Stomach (tissue), 8 donors: ENCODE measurements at regions not wholly inside any gene's neighbourhood (a gene's known extent, or its start where the extent isn't known, plus 50 kb on each side); places are given as distances from the start of the nearest gene placed in this dataset.

Experiments
- DNase-seq, 2 donors: peaks; one replicate each; pipeline versions ENCODE4 v3.0.0 to v3.0.0-alpha.2; 2013 to 2019
- H3K27ac ChIP-seq, 5 donors: fragments of 200-600 bp in 4 of 5; sonication (generic) in 4 of 5; one replicate each; pipeline ENCODE4 v1.5.1; 2013 to 2019; ENCODE audit warnings: mild to moderate bottlenecking in 1 of 5, moderate library complexity in 1 of 5
- H3K27me3 ChIP-seq, 3 donors: fragments of 200-600 bp; sonication (generic); one replicate each; pipeline ENCODE4 v1.5.1; 2017 to 2019; ENCODE audit warnings: mixed run types in 1 of 3
- H3K36me3 ChIP-seq, 4 donors: fragments of 200-600 bp; sonication (generic); 1 replicate in 3 of 4; 2 replicates in 1 of 4; pipeline ENCODE4 v1.5.1; 2016 to 2019
- H3K4me1 ChIP-seq, 4 donors: fragments of 200-600 bp; sonication (generic); one replicate each; pipeline ENCODE4 v1.5.1; 2016 to 2019
- H3K4me3 ChIP-seq, 4 donors: fragments of 200-600 bp; sonication (generic) in 3 of 4; one replicate each; pipeline ENCODE4 v1.5.1; 2016 to 2019; ENCODE audit warnings: mild to moderate bottlenecking in 1 of 4
- H3K9me3 ChIP-seq, 4 donors: fragments of 200-600 bp; sonication (generic); one replicate each; pipeline ENCODE4 v1.5.1; 2016 to 2019
- EP300 ChIP-seq: sonication (generic); formaldehyde crosslinking; IDR thresholded peaks from one replicate; pipeline ENCODE4 v1.6.1; 2017; ENCODE audit warnings: antibody characterized with exemption
- POLR2A ChIP-seq, 4 donors: fragments of 450-650 bp; IDR thresholded peaks; one replicate each; pipeline ENCODE4 v1.6.1; 2016; ENCODE audit warnings: antibody characterized with exemption in 4 of 4, control low read depth in 2 of 4, mild to moderate bottlenecking in 1 of 4, moderate library complexity in 1 of 4
- POLR2AphosphoS5 ChIP-seq, 3 donors: sonication (generic); formaldehyde crosslinking; IDR thresholded peaks; one replicate each; pipeline ENCODE4 v1.6.1; 2016; ENCODE audit warnings: antibody characterized with exemption in 3 of 3
- WGBS, 5 donors: extraction: QIAGEN DNeasy Blood & Tissue Kit in 3 of 5; methylation state at CpG; one replicate each; pipeline versions ENCODE4 v1.1.5 to v1.1.7; 2013 to 2018; 5-methylcytosine and 5-hydroxymethylcytosine counted together
- intact Hi-C: fragments of 100-400 bp; cut with DNase I; formaldehyde crosslinking; loops from one replicate; pipeline ENCODE4 v1.15.1; 2023; ENCODE audit warnings: low total_unique reads
- TF ChIP-seq, protein P1 (sequence below), 7 experiments: fragments of 450-650 bp in 4 of 7; fragments of 200-600 bp in 3 of 7; sonication (generic) in 3 of 7; IDR thresholded peaks; one replicate each; pipeline ENCODE4 v1.5.1; 2016 to 2019; ENCODE audit warnings: antibody characterized with exemption in 7 of 7, control low read depth in 2 of 7, mild to moderate bottlenecking in 1 of 7
- donor health status: healthy with polysubstance abuse.
- donor health status: Bipolar disorder and iron deficiency.
- donor health status: healthy.

DNA sequence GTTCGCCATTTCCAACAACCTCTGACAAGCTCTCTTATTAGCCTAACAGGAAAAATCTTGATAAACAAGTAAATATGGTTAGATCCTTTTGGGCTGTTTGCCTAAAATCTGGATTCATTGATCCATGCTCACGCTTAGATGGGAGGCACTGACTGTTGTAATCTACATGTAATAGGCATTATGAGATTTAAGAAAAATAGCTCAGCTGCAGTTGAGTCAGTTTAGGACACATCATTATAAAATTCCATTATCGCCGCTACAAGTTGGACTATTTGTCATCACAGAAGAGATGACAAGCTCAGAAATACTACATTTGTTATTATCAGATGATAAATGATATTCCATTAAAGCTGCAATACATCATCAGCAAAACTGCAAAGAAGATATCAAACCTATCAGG, 524.0 kb downstream of the TOX3 start:
- Histone ChIP-seq H3K27ac (no peak overlapping the region), H3K9me3 (no peaks in the 10 kb centered on the region), H3K36me3 (no peaks in the 10 kb centered on the region), H3K4me1 (peaks cover 0 to 3% (median 0%) of the 10 kb centered on the region in 4 donors), H3K27me3 (no peaks in the 10 kb centered on the region), H3K4me3 (no peak overlapping the region)
- 69 to 79% (median 76%) methylated on average over 4 of the region's 4 CpGs for WGBS, 5 donors
- DNase-seq: no peak
- TF ChIP-seq, protein P1, sequence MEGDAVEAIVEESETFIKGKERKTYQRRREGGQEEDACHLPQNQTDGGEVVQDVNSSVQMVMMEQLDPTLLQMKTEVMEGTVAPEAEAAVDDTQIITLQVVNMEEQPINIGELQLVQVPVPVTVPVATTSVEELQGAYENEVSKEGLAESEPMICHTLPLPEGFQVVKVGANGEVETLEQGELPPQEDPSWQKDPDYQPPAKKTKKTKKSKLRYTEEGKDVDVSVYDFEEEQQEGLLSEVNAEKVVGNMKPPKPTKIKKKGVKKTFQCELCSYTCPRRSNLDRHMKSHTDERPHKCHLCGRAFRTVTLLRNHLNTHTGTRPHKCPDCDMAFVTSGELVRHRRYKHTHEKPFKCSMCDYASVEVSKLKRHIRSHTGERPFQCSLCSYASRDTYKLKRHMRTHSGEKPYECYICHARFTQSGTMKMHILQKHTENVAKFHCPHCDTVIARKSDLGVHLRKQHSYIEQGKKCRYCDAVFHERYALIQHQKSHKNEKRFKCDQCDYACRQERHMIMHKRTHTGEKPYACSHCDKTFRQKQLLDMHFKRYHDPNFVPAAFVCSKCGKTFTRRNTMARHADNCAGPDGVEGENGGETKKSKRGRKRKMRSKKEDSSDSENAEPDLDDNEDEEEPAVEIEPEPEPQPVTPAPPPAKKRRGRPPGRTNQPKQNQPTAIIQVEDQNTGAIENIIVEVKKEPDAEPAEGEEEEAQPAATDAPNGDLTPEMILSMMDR (IDR thresholded peaks at IDR 0.05): no peak
- no peak for TF ChIP-seq POLR2AphosphoS5 (IDR thresholded peaks at IDR 0.05)
- no peak for TF ChIP-seq EP300
- TF ChIP-seq POLR2A (IDR thresholded peaks at IDR 0.05): no peak
- intact Hi-C loops: no loop called here

DNA sequence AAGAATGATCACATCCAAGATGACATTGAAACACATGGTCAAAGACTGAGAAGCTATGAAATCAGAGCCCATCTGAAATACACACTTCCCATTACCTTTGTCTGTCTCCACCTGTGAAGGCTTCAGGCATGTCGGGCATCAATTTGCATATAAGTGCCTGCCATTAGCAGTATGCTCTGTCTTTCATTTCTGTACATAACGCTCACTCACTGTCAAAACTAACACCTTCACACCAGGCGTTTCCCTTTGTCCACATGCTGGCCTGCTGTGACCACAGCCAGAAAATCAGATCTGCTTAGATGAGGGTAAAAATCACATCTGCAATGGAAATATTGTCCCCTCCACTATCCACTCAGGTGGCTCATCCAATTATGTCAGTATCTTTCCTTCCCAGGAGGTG, 524.8 kb downstream of the TOX3 start:
- Histone ChIP-seq H3K36me3 (no peaks in the 10 kb centered on the region), H3K9me3 (peaks cover 0 to 6% (median 2%) of the 10 kb centered on the region in 4 donors), H3K4me3 (no peak overlapping the region), H3K4me1 (peaks cover 0 to 3% (median 0%) of the 10 kb centered on the region in 4 donors), H3K27ac (no peak overlapping the region), H3K27me3 (no peaks in the 10 kb centered on the region)
- 65 to 90% (median 75%) methylated on average over 3 of the region's 3 CpGs for WGBS, 5 donors
- intact Hi-C loops: no loop called here
- DNase-seq: no peak
- no peak for TF ChIP-seq POLR2AphosphoS5 (IDR thresholded peaks at IDR 0.05)
- TF ChIP-seq, protein P1 (IDR thresholded peaks at IDR 0.05): no peak
- no peak for TF ChIP-seq EP300
- no peak for TF ChIP-seq POLR2A (IDR thresholded peaks at IDR 0.05)

DNA sequence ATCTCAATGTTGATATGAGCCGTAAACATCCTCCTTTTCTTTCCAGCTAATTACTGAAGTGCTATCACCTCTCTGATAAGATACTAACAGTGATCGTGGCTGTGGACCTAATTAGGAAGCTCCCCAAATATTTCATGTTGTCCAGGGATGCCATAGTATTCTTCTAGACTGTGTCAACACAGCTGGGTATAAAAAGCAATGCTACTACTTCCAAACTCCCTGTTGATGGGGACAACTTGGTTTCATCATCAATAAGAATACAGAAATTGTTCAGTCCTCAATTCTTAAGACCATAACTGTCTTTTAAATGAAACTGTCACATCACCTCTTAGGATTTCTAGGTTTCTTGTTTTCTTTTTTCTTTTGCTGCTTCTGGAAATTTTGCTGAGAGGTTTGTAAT, 530.6 kb downstream of the TOX3 start:
- H3K4me3 ChIP-seq: no peak overlapping the region
- peaks cover 3 to 27% (median 17%) of the 10 kb centered on the region in 4 donors for H3K9me3 ChIP-seq
- H3K27ac ChIP-seq: no peak overlapping the region
- intact Hi-C loops: no loop called here
- TF ChIP-seq, protein P1 (IDR thresholded peaks at IDR 0.05): no peak
- TF ChIP-seq POLR2AphosphoS5 (IDR thresholded peaks at IDR 0.05): no peak
- no peak for TF ChIP-seq POLR2A (IDR thresholded peaks at IDR 0.05)
- TF ChIP-seq EP300: no peak
- no peaks in the 10 kb centered on the region for H3K27me3 ChIP-seq
- no peaks in the 10 kb centered on the region for H3K36me3 ChIP-seq
- no peak for DNase-seq
- WGBS, 5 donors: 46 to 62% (median 54%) methylated on average over 2 of the region's 2 CpGs
- no peaks in the 10 kb centered on the region for H3K4me1 ChIP-seq

DNA sequence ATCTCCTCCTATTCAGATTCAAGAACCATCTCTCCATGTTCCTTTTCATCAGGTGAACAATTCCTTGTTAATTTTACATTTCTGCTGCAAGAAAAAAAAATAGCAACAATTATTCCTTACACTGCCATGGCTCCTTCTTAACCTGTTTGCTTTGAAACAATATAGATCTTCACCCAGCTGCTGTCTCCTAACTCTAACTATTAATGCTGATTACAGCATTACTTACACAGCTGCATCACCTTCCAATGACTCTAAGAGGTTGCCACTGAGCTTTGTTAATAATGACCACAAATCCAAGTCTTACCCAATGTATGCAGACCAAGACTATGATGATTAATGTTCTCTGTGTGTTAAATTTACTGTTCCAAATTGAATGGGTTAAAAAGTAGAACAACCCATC, 541.4 kb downstream of the TOX3 start:
- no peaks in the 10 kb centered on the region for H3K4me1 ChIP-seq
- no peaks in the 10 kb centered on the region for H3K36me3 ChIP-seq
- H3K27ac ChIP-seq: no peak overlapping the region
- no peak for TF ChIP-seq EP300
- TF ChIP-seq POLR2AphosphoS5 (IDR thresholded peaks at IDR 0.05): no peak
- TF ChIP-seq, protein P1 (IDR thresholded peaks at IDR 0.05): no peak
- no peak for TF ChIP-seq POLR2A (IDR thresholded peaks at IDR 0.05)
- no peaks in the 10 kb centered on the region for H3K9me3 ChIP-seq
- H3K27me3 ChIP-seq: no peaks in the 10 kb centered on the region
- no peak overlapping the region for H3K4me3 ChIP-seq
- no peak for DNase-seq
- intact Hi-C loops: no loop called here
